Calu3 (cell line): ENCODE measurements at regions not wholly inside any gene's neighbourhood (a gene's known extent, or its start where the extent isn't known, plus 50 kb on each side); places are given as distances from the start of the nearest gene placed in this dataset.
"Not testable (repeated sequence)": the region's sequence is repeated elsewhere in the genome, so short reads cannot be mapped to it uniquely, and the experiment has no call there.

Experiments
- BruUV-seq: library from RNA; stranded (reverse); fragments of 400-500 nt; replicated peaks from 2 replicates; lab custom pipeline; 2021; lab: Mats Ljungman, UMichigan
- CTCF ChIA-PET: fragments of 300-600 bp; sonication (Branson Sonifier 250); formaldehyde crosslinking; loops from one replicate; lab custom pipeline; 2022; ENCODE audit warnings: antibody characterized with exemption; lab: Charles Lee
- DNase-seq: peaks from one replicate; pipeline ENCODE4 v3.0.0; 2022
- H3K27ac Mint-ChIP-seq: one replicate; pipeline ENCODE4 v1.8.0; 2022; ENCODE audit warnings: mixed read lengths; ENCODE audit not compliant: unreplicated experiment
- H3K27me3 Mint-ChIP-seq: one replicate; pipeline ENCODE4 v1.8.0; 2022; ENCODE audit warnings: mixed read lengths; ENCODE audit not compliant: unreplicated experiment
- H3K36me3 Mint-ChIP-seq: one replicate; pipeline ENCODE4 v1.8.0; 2022; ENCODE audit warnings: mild to moderate bottlenecking, moderate library complexity, mixed read lengths; ENCODE audit not compliant: insufficient read depth, unreplicated experiment
- H3K4me1 Mint-ChIP-seq: one replicate; pipeline ENCODE4 v1.8.0; 2022; ENCODE audit warnings: mild to moderate bottlenecking, low read depth, mixed read lengths; ENCODE audit not compliant: unreplicated experiment
- H3K4me3 Mint-ChIP-seq: one replicate; pipeline ENCODE4 v1.8.0; 2022; ENCODE audit warnings: mild to moderate bottlenecking, low read depth, moderate library complexity, mixed read lengths; ENCODE audit not compliant: unreplicated experiment
- H3K9me3 Mint-ChIP-seq: one replicate; pipeline ENCODE4 v1.8.0; 2022; ENCODE audit warnings: low read depth, mixed read lengths; ENCODE audit not compliant: unreplicated experiment
- CTCF ChIP-seq: fragments of 200-600 bp; IDR thresholded peaks from one replicate; pipeline ENCODE4 v1.8.0; 2022; ENCODE audit warnings: antibody characterized with exemption; ENCODE audit not compliant: unreplicated experiment
- intact Hi-C: fragments of 100-400 bp; cut with micrococcal nuclease; formaldehyde crosslinking; loops from one replicate; pipeline ENCODE4 v1.10.0; 2022; ENCODE audit not compliant: unreplicated experiment

DNA sequence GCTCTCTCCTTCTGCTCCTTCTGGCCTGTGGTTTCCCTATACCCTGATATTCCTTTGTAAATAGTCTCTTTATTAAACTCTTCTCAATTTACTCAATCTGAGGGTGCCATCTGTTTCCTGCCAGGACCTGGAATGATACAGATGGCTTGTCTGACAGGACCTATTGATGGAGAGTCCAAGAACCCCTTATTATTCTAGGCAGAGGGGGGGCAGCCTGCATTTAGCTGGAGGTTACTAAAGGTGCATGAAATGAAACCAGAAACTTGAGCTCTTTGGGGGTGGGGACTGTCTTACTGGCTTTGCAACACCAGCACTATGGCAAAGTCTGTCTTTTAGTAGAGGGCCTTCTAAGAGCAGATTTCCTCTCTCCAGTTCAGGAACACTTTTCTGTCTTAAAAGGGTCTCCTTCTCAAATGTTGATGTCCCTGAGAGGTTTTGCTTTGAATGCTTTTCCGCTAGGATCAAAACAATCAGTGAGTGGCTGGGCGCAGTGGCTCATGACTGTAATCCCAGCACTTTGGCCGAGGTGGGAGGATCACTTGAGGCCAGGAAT, 162.5 kb upstream of the MED14 start:
- Mint-ChIP-seq H3K4me1 (no peaks in the 10 kb centered on the region), H3K36me3 (no peaks in the 10 kb centered on the region), H3K27ac (no peak overlapping the region), H3K9me3 (no peaks in the 10 kb centered on the region), H3K27me3 (no peaks in the 10 kb centered on the region), H3K4me3 (no peak overlapping the region)
- CTCF ChIA-PET, result interaction anchor here (0.6 kb wide), 1 partner anchor 18 kb away, joined by 3 read pairs; no protein-coding TSS in a partner anchor
- no TSS peak for BruUV-seq
- DNase-seq, result no peak
- intact Hi-C loops, result no loop called here
- TF ChIP-seq CTCF, result no peak

GRCh38 chrX:40904739-40905138, 169.4 kb upstream of the MED14 start:
- intact Hi-C loops, H3K27ac Mint-ChIP-seq, H3K9me3 Mint-ChIP-seq, H3K36me3 Mint-ChIP-seq, BruUV-seq, DNase-seq, H3K4me1 Mint-ChIP-seq, CTCF ChIA-PET, H3K4me3 Mint-ChIP-seq, H3K27me3 Mint-ChIP-seq: not testable (repeated sequence)

DNA sequence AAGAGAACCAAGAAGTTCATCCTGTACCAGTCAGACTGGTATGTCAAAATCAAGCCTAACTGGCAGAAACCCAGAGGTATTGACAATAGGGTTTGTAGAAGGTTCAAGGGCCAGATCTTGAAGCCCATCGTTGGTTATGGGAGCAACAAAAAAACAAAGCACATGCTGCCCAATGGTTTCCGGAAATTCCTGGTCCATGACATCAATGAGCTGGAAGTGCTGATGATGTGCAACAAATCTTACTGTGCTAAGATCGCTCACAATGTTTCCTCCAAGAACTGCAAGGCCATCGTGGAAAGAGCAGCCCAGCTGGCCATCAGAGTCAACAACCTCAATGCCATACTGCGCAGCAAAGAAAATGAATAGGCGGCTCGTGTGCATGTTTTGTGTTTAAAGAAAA, 172.7 kb upstream of the MED14 start:
- Mint-ChIP-seq H3K9me3 (no peaks in the 10 kb centered on the region), H3K4me1 (peaks cover 12% of the 10 kb centered on the region), H3K27ac (no peak overlapping the region), H3K36me3 (no peaks in the 10 kb centered on the region), H3K27me3 (no peaks in the 10 kb centered on the region), H3K4me3 (no peak overlapping the region)
- intact Hi-C loops, result no loop called here
- BruUV-seq, result no TSS peak
- DNase-seq, result no peak
- CTCF ChIA-PET, result no interaction called here
- TF ChIP-seq CTCF, result no peak

DNA sequence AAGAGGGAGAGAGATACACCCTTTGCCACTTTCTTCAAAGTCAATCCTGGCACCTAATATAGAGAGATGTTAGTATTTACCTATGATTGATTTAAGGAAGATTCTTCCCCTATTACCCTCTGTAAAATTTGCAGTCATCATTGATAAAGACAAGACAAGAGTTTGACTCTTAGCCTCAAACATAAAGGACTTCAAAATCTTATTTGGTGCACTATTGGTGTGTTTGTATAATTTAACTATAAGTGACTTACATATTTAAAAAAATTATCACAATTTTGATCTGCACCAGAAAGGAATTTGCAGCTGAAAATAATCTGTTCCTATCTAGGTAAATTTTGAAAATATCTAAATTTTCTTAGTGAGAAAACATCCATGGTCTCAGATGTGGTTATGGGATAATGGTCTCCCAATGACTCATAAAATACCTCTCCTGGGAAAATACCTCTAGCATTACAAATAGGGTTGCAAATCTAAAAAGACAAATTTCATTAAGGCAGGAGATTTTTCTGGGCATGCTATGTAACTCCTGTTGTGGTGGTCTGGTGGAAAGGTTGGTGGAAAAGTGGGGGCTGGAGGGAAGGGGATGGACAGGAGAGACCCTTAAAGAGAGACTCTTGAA, 173.6 kb upstream of the MED14 start:
- Mint-ChIP-seq H3K9me3 (no peaks in the 10 kb centered on the region), H3K4me3 (no peak overlapping the region), H3K4me1 (peaks cover 12% of the 10 kb centered on the region), H3K36me3 (no peaks in the 10 kb centered on the region), H3K27ac (peak overlapping the region; percentile 46), H3K27me3 (no peaks in the 10 kb centered on the region)
- intact Hi-C loops, result no loop called here
- CTCF ChIA-PET, result no interaction called here
- no peak for TF ChIP-seq CTCF
- no TSS peak for BruUV-seq
- DNase-seq, result no peak

- CTCF ChIA-PET, result no interaction called here
- no TSS peak for BruUV-seq
- no peak overlapping the region for H3K4me3 Mint-ChIP-seq
- no peaks in the 10 kb centered on the region for H3K9me3 Mint-ChIP-seq
- no peaks in the 10 kb centered on the region for H3K27me3 Mint-ChIP-seq
- DNase-seq, result no peak
- intact Hi-C loops, result no loop called here
- no peak overlapping the region for H3K27ac Mint-ChIP-seq
- H3K36me3 Mint-ChIP-seq, result no peaks in the 10 kb centered on the region
- H3K4me1 Mint-ChIP-seq, result peaks cover 12% of the 10 kb centered on the region
- TF ChIP-seq CTCF, result no peak
Measured at GRCh38 chrX:40912166-40912565, 173.1 kb upstream of the USP9X start.
